ENCODE measurements at regions not wholly inside any gene's neighbourhood (a gene's known extent, or its start where the extent isn't known, plus 50 kb on each side); places are given as distances from the start of the nearest gene placed in this dataset.

GRCh38 chr18:73719611-73720010 lies 428.0 kb downstream of the FBXO15 start:
- DNase-seq, result no peak

- no peak for DNase-seq
Measured at GRCh38 chr18:73717570-73717969, 430.1 kb downstream of the FBXO15 start.

DNA sequence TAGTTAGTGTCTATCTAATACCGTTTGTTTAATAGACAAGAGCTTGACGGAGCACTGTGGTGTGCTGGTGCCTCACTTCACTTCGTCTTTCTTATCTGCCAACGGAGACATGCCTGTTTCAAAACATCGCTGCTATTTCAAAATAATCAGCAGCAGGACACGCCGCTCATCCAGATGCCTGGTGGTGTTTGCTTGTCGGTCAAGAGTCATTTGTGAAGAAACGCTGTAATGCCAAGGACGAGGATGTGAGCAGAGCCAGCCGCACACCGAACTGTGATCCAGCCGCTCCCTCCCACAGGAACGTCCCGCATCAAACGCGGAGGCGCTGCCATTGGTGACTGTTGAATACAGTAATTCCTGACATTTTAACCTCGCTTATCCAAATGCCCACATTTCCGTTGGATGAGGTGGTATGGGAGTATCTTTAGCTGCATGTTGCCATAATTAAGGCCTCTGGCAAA lies 432.4 kb downstream of the FBXO15 start:
- DNase-seq, result no peak

DNA sequence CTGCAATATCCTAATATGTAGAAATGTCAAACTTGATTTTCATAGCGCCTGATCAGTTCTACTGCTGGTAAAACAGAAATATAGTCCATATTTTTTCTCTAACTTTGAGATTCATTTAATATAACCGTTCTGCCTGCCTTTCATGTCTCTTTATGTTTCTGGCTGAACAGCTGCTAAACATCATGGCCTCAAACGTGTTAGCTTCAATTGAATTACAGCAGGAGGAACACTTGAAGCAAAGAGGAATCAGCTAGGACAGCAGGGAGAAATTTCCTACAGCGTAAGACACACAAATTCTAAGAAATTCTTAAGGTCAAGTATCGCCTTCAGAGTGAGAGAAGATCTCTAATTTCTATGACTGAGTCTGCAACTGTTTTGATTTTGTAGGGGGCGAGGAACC lies 433.2 kb downstream of the FBXO15 start:
- DNase-seq, result no peak

GRCh38 chr18:73711256-73711655 lies 436.4 kb downstream of the FBXO15 start:
- DNase-seq, result no peak

GRCh38 chr18:73708591-73708990 lies 439.0 kb downstream of the FBXO15 start:
- DNase-seq, result no peak

DNA sequence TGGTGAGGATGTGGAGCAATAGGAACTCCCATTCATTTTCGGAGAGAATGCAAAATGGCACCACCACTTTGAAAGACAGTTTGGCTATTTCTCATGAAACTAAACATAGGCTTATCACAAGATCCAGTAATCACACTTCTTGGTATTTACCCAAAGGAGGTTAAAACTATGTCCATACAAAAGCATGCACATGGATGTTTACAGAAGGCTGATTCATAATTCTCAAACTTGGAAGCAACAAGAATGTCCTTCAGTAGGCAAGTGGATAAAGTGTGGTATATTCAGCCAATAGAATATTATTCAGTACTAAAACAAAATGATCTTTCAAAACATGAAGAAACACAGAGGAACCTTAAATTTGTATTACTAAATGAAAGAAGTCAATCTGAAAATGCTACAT lies 440.6 kb downstream of the FBXO15 start:
- DNase-seq, result no peak

DNA sequence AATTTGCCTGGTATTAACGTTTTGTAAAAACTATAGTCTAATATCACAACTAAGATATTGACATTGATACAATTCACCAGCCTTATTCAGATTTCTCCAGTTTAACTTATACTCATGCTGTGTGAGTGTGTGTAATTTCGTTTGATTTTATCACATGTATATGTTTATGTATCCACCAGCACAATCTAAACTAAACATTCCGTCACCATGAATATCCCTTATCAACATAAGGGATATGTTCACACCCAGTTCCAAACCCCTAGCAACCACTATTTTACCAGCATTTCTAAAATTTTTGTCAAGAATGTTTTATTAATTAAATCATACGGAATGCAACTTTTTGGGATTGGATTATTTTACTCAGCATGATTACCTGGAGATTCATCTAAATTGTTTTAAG lies 450.3 kb downstream of the FBXO15 start:
- DNase-seq, result no peak

DNA sequence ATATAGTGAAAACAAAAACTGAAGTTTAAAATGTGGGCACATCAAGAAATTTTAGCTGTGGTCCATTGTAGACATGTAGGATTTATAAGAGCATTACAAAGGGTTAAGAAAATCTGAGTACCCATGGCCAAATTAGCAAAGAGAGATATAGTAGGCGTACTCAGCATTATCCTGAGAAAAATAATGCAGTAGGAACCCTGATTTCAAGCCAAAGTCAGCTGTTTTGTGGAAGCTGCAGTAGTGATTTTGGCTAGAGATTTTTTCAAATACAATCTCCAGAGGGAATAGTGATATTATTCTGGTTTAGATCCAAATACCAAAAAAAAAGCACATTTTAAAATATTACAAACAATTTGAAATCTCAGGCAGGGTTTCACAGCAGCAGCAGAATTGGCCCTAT lies 450.9 kb downstream of the FBXO15 start:
- DNase-seq, result no peak

DNA sequence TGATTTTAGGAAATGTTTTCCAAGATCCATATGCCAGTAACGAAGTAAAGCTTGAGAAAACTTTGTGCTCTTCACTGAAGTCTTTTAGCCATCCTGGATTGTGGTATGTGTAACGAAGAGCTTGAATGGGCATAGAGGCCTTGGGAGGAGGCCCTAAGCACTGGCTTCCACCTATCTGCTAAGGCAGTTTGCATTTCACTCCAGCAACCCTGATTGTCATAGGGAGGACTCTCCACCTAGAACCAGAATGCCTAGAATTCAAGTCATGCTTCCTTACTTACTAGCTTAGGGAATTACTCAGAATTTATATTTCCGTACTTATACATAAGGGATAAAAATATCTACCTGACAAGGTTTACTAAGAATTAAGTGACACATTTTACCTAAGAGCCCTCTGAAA lies 451.5 kb downstream of the FBXO15 start:
- no peak for DNase-seq

- no peak for DNase-seq
Measured at GRCh38 chr18:73693091-73693490, 454.5 kb downstream of the FBXO15 start.

- DNase-seq, result no peak
Measured at GRCh38 chr18:73691624-73692023, 456.0 kb downstream of the FBXO15 start.

DNA sequence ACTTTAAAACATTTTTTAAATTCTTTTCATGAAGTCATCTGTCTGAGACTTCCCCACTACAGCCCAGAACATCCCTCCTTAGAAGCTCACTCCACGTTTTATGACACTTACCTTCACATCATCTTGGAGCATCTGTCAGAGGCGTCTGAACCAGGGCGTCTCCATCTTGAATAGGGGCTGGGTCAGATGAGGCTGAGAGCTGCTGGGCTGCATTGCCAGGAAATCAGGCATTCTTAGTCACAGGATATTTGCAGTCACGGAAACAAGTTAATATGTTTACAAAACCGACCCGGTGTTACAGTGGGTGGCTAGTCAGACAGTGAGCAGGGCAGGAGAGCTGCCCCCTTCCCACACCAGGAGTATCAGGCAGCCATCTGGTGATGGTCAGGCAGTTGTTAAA lies 456.5 kb downstream of the FBXO15 start:
- DNase-seq, result no peak

- DNase-seq, result no peak
Measured at GRCh38 chr18:73690222-73690621, 457.4 kb downstream of the FBXO15 start.

- no peak for DNase-seq
Measured at GRCh38 chr18:73688851-73689711, 458.6 kb downstream of the FBXO15 start.

DNA sequence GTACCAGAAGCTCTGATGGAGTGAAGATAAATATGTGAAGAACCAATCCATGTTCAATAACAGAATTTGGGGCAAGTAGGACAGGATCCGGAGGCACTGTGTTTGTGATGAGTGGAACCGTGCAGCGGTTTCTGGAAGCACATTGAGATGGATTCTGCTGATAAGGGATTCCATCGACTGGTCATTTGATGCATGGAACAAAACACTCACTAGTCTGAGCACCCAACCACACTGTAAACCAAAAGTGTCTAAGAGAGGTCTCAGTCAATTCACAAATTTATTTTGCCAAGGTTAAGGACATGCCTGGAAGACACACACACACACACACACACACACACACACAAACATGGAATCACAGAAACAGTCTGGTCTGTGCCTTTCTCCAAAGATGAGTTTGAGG lies 459.5 kb downstream of the FBXO15 start:
- DNase-seq, result no peak

- DNase-seq, result no peak
Measured at GRCh38 chr18:73684647-73685046, 463.0 kb downstream of the FBXO15 start.

- no peak for DNase-seq
Measured at GRCh38 chr18:73683409-73684238, 464.0 kb downstream of the FBXO15 start.

DNA sequence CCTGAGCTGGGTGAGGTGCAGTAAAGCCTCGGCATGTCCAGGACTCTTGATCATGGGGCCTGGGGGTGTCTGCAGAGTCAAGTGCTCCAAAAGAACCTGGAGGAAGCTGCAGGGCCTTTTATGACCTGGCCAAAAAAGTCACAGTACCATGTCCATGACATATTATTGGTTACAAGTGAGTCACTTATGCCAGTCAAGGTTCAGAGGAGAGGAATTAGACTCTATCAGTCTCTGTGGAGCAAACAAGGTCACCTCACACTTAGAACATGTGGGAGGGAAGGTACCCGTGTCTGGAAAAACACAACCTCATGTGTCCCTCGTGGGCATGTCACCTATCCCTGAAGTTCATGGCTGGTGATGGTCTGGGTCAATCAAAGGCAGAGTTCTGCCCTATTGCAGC lies 465.7 kb downstream of the FBXO15 start:
- no peak for DNase-seq

DNA sequence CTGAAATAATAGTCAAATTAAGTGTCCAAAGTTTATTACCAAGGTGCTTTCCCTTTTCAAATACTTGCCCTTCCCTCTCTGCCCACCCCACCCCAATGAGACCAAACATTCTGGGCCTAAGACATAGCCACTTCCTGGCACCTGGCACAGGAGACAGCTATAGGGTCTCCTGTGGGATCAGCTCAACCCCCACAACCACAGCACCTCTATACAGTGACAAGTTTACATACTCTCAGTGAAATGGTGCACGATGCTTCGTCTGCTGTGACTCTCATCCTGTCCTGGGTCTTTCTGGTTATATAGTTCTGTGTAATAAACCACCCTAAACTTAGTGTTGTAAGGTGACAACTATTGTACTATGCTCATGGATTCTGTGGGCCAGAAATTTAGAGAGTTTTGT lies 466.2 kb downstream of the FBXO15 start:
- DNase-seq, result no peak

- DNase-seq, result no peak
Measured at GRCh38 chr18:73679941-73680712, 467.5 kb downstream of the FBXO15 start.

DNA sequence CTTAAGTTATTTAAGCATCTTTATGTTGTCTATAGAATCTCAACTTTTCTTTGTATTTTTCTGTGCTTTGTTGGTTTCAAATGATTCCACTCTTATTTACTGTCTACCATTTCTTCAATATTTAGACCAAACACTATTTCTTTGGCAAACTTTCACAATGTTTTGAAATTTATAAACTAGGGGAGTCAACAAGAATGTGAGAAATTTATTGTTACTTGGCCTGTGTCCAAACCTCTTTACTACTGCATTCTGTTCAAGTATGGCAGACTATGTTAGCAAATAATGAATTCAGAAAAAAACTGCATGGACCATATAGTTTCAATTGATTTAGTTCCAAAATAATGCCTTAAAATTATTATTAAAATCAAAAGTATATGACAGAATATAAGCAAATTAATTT lies 470.2 kb downstream of the FBXO15 start:
- DNase-seq, result no peak

GRCh38 chr18:73674125-73674865 lies 473.3 kb downstream of the FBXO15 start:
- DNase-seq, result no peak

Data from hematopoietic multipotent progenitor cell treated with erythropoietin and hydrocortisone succinate and interleukin-3 and kit ligand, for 8 days (in vitro differentiated cells).